KMS-11 (cell line): ENCODE measurements at regions not wholly inside any gene's neighbourhood (a gene's known extent, or its start where the extent isn't known, plus 50 kb on each side); places are given as distances from the start of the nearest gene placed in this dataset.

Experiments used
- H2AFZ ChIP-seq: fragments of 200-600 bp; sonication (generic); 2 replicates; pipeline ENCODE4 v1.6.1; 2016; ENCODE audit warnings: antibody characterized with exemption, mixed run types, low read depth
- H3K27ac ChIP-seq: fragments of 200-600 bp; sonication (generic); 2 replicates; pipeline ENCODE4 v1.6.1; 2016; ENCODE audit warnings: mild to moderate bottlenecking, mixed run types
- H3K27me3 ChIP-seq: fragments of 200-600 bp; sonication (generic); 2 replicates; pipeline ENCODE4 v1.6.1; 2017; ENCODE audit warnings: mild to moderate bottlenecking, low read depth, mixed run types, moderate library complexity; ENCODE audit not compliant: insufficient read depth
- H3K36me3 ChIP-seq: fragments of 200-600 bp; sonication (generic); 2 replicates; pipeline ENCODE4 v1.6.1; 2017; ENCODE audit warnings: mild to moderate bottlenecking, mixed run types; ENCODE audit not compliant: insufficient read depth
- H3K4me1 ChIP-seq: fragments of 200-600 bp; sonication (generic); 2 replicates; pipeline ENCODE4 v1.6.1; 2016; ENCODE audit warnings: mild to moderate bottlenecking, low read depth, mixed run types; ENCODE audit not compliant: poor library complexity, severe bottlenecking
- H3K4me2 ChIP-seq: fragments of 200-600 bp; sonication (generic); 2 replicates; pipeline ENCODE4 v1.7.0; 2016; ENCODE audit warnings: mild to moderate bottlenecking, mixed run types
- H3K4me3 ChIP-seq: fragments of 200-600 bp; sonication (generic); IDR thresholded peaks from 2 replicates; pipeline ENCODE4 v1.6.1; 2017; ENCODE audit warnings: low read depth, low read length, mixed read lengths; ENCODE audit not compliant: insufficient read depth
- H3K79me2 ChIP-seq: fragments of 200-600 bp; sonication (generic); 2 replicates; pipeline ENCODE4 v1.6.1; 2016; ENCODE audit warnings: low read depth, mixed run types; ENCODE audit not compliant: insufficient read depth
- H3K9ac ChIP-seq: fragments of 200-600 bp; sonication (generic); 2 replicates; pipeline ENCODE4 v1.6.1; 2016; ENCODE audit warnings: mild to moderate bottlenecking, mixed run types
- H4K20me1 ChIP-seq: fragments of 200-600 bp; sonication (generic); 2 replicates; pipeline ENCODE4 v1.6.1; 2016; ENCODE audit warnings: mild to moderate bottlenecking, mixed run types; ENCODE audit not compliant: insufficient read depth
- CTCF ChIP-seq: fragments of 200-600 bp; sonication (generic); conservative IDR thresholded peaks from 2 replicates; pipeline ENCODE4 v1.6.1; 2017; ENCODE audit warnings: low read depth, mild to moderate bottlenecking, antibody characterized with exemption, low read length, moderate library complexity, mixed read lengths

- Histone ChIP-seq H2AFZ (no peak overlapping the region), H3K27me3 (no peaks in the 10 kb centered on the region), H3K4me1 (peaks cover 8% of the 10 kb centered on the region), H4K20me1 (no peaks in the 10 kb centered on the region), H3K9ac (no peak overlapping the region), H3K36me3 (no peaks in the 10 kb centered on the region), H3K4me2 (no peak overlapping the region), H3K79me2 (no peaks in the 10 kb centered on the region), H3K27ac (no peak overlapping the region), H3K4me3 (no peak overlapping the region)
- no peak for TF ChIP-seq CTCF
Observed at GRCh38 chr15:31494786-31495185, 168.2 kb downstream of the KLF13 start.

GRCh38 chr15:31495281-31495680, 168.6 kb downstream of the KLF13 start:
- Histone ChIP-seq H3K9ac (no peak overlapping the region), H3K36me3 (no peaks in the 10 kb centered on the region), H3K4me2 (no peak overlapping the region), H3K27me3 (no peaks in the 10 kb centered on the region), H3K79me2 (no peaks in the 10 kb centered on the region), H4K20me1 (no peaks in the 10 kb centered on the region), H3K27ac (no peak overlapping the region), H3K4me1 (peaks cover 3% of the 10 kb centered on the region), H2AFZ (no peak overlapping the region), H3K4me3 (no peak overlapping the region)
- TF ChIP-seq CTCF = no peak

- no peak overlapping the region for H2AFZ ChIP-seq
- H3K27ac ChIP-seq = no peak overlapping the region
- H4K20me1 ChIP-seq = no peaks in the 10 kb centered on the region
- TF ChIP-seq CTCF = no peak
- no peak overlapping the region for H3K4me2 ChIP-seq
- no peaks in the 10 kb centered on the region for H3K79me2 ChIP-seq
- H3K36me3 ChIP-seq = no peaks in the 10 kb centered on the region
- no peaks in the 10 kb centered on the region for H3K4me1 ChIP-seq
- no peaks in the 10 kb centered on the region for H3K27me3 ChIP-seq
- no peak overlapping the region for H3K4me3 ChIP-seq
- no peak overlapping the region for H3K9ac ChIP-seq
Observed at GRCh38 chr15:31497838-31498237, 171.2 kb downstream of the KLF13 start.

- no peak overlapping the region for H3K4me3 ChIP-seq
- H3K27me3 ChIP-seq = no peaks in the 10 kb centered on the region
- no peaks in the 10 kb centered on the region for H4K20me1 ChIP-seq
- H2AFZ ChIP-seq = no peak overlapping the region
- no peak overlapping the region for H3K4me2 ChIP-seq
- H3K36me3 ChIP-seq = no peaks in the 10 kb centered on the region
- H3K27ac ChIP-seq = no peak overlapping the region
- no peaks in the 10 kb centered on the region for H3K4me1 ChIP-seq
- TF ChIP-seq CTCF = no peak
- no peak overlapping the region for H3K9ac ChIP-seq
- H3K79me2 ChIP-seq = no peaks in the 10 kb centered on the region
Observed at GRCh38 chr15:31498329-31498728, 171.7 kb downstream of the KLF13 start.

GRCh38 chr15:31498756-31499155, 172.1 kb downstream of the KLF13 start:
- H3K27me3 ChIP-seq = no peaks in the 10 kb centered on the region
- H3K4me3 ChIP-seq = no peak overlapping the region
- no peak overlapping the region for H3K9ac ChIP-seq
- no peaks in the 10 kb centered on the region for H3K4me1 ChIP-seq
- H3K36me3 ChIP-seq = no peaks in the 10 kb centered on the region
- no peaks in the 10 kb centered on the region for H3K79me2 ChIP-seq
- H4K20me1 ChIP-seq = no peaks in the 10 kb centered on the region
- TF ChIP-seq CTCF = no peak
- no peak overlapping the region for H3K4me2 ChIP-seq
- H3K27ac ChIP-seq = no peak overlapping the region
- H2AFZ ChIP-seq = no peak overlapping the region
